Kasumi-1 (cell line): ENCODE measurements at regions not wholly inside any gene's neighbourhood (a gene's known extent, or its start where the extent isn't known, plus 50 kb on each side); places are given as distances from the start of the nearest gene placed in this dataset.

Source experiments
- DNase-seq, 2 experiments: peaks; one replicate each; lab custom pipeline; 2025; lab: John Stamatoyannopoulos, UW

DNA sequence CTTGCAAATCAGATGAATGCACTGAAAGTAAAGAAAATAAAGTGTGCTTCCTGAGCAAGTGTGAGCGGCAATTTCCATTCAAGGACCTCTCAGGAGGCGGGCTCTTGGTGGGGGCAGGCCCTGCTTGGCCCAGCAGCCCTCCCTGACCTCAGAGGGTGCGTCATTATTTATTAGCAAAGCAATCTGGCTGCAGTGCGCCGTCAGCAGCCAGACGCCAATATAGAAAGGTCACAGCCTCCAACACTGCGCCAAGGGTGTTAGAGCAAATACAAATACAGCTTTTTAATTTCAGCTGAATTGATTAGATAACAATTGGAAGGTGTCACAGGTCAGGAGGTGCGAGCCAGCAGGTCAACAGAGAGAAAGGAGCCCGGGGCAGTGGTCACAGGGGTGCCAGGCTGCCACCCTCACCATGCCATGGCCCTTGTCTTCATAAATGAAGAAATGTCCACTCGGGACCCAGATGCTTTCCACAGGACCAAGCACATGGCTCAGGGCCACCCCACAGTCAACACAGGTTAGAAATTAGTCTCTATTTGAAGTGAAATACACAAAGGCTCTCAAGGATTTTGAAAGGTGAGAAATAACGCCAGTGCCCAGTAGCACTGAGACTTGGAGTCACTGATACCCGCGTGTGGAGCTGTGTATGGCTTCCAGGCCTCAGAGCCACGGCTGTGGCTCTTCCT is 309.8 kb downstream of the IRX2 start:
- no peak for DNase-seq

DNA sequence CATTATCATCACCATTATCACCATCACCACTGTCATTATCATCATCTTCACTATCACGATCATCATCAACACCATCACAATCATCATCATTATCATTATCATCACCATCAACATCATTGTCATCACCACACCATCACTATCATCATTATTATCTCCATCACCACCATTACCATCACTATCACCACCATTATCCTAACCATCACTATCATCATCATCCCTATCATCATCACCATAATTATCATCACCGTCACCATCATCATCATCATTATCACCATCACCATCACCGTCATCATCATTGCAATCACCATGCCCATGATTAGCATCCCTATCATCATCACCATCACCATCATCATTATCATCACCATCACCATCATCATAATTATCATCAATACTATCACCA is 311.9 kb downstream of the IRX2 start:
- no peak for DNase-seq

DNA sequence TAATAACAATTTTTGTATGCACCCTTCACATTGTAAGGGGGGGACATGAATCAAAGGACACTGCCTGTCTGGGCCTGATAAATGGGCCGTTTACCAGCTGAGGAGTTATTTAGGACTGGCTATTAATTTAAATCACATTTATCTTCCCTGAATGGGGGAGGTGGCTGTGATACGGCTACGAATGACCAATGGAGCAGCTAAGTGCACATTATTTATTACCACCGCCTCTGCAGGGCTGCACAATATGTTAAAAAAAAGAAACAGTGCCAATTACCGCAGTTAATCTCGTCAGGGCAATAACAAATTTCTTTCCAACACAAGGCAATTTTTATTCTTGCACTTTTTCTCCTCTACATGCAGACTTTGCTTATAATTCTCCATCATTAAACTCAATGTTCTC is 318.4 kb downstream of the IRX2 start:
- DNase-seq: no peak

DNA sequence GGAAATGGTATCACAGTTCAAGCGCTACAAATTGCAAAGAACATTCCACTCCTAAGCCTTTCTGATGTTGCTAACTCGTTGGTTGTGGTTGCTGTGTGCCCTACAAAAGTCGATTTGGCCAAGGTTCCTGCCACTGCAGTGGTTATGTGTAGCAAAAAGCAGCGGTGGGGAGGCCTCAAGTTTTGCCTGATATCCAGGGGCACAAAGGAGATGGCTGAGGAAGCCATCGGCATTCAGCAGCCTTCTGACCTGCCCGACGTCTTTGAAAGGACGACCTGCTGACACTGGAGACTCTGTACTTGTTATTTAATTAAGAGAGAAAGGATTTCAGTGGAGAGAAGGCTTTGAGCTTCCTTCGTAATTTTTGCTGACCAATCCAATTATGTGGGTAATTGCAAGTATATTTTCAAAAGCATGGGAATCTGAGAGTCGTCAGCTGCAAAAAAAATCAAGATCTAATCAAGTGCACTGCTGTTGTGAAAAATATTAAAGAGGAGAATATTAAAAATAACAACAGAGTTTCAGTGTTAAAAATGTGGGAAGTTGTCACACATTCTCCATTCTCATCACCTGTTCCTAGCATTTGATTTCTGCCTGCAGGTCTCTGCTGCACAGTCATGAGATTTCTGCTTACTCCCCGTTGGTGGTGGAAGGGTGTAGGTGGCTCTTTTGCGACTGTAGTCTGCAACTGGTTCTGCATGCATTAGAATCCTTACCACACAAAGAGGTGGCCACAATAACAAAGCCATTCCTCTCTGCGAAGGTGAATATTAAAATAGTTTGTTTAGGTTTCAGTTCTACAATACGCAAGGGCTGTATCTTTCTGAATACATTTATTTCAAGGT is 319.2 kb downstream of the IRX2 start:
- DNase-seq: no peak

DNA sequence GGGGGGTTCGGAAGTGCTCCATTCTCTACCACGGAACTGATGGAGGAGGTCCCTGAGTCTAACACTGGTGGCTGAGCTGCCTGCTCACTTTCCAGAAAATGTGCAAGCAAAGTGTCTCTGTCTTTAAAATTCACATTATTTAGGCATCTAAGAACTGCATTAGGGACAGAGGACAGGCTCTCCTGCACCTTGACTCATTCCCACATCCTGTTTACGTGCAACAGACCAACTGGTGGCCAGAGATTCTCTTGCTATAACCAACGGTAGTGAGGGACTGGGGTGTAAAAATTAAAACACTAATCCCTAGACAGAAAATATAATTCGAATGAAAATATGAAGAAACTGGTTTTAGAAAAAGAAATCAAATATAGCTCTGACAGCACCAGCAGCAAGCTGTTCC is 320.9 kb downstream of the IRX2 start:
- DNase-seq: peak in 1 of 2 experiments; percentile 89

DNA sequence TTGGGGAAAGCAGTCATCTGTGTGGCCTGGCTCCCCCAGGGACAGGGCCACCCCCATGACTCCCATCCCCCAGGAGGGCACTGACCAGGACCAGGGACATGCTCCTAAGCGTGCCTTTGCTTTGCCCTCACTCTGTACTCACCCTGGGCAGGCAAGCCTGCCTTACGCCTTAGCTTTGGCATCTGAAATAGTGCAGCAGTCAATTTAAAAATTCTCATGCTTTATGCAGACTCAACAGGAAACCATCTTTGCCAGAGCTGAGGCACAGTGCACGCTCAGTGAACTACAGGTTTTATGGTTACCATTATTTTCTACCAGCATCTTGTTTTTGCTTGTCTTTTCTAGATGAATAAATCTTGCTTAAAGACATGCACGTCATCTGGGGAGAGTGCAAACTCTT is 323.5 kb downstream of the IRX2 start:
- no peak for DNase-seq

DNA sequence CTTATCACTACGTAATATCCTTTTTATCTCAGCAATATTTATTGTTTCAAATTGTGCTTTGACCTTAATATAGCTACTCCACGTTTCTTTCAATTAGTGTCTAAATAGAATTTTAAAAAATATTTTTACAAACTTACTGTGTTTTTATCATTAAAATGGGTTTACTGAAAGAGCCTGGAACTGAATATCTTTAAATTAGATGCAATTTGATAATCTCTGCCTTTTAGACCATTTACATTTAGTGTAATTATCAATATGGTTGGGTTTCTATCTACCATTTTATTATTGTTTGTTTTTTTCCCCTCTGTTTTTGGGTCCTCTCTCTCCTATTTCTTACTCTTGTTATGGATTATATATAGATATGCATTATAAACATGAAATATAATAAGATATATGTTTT is 327.8 kb downstream of the IRX2 start:
- DNase-seq: no peak

DNA sequence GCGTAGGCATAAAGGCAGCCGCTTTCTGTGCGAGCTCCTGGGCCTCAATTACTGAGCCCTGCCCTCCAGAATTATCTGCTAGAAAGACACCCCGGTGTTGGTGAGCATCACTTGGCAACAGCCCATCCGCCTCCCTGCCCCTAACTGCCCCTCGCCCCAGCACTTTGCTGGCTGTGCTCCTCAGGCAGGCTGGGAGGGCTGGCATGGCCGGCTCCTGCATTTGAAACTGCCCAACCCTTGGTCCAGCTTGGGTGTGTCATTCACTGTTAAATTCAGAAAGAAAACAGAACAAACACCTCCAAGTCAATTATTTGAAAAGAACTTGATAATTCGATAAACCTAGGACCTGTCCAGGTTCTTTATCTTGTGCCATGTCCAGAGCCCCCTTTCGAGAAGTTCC is 334.2 kb downstream of the IRX2 start:
- no peak for DNase-seq

DNA sequence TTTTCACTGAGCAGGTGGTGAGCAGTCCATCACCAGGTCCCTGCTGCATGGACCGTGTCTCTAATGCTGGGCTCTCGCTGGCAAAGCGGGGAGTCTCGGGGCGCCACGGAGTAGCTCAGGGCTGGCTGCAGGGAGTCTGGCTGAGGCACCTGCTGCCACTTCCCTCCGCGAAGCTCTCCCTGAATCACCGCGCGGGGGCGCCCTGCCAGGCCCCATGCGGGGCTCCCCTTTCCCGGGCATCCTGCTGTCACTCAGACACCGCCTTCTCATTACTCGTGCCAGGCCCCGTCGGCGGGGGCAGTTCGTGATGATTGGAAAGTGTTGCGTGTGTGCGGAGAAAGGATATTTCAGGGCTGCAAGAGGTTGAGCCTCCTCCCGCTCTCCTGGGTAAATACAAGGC is 335.8 kb downstream of the IRX2 start:
- no peak for DNase-seq

DNA sequence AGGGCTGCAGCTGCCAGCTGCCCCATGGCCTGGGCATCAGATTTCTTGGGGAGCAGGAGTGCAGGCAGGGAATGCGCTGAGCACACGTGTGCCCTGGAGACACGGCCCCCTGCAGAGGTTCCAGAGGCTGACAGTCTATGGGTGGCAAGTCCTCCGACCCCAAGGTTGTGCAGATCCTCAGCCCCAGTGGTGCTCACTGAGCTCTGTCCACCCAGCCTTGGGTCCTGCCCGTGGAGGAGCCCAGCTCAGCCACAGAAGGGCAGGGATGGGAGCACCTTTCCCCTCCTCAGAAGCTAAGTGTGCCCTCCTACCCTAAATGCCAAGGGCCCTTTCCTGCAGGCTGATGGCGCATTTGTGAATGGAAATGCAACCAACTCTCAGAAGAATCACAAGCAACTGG is 341.0 kb downstream of the IRX2 start:
- no peak for DNase-seq

DNA sequence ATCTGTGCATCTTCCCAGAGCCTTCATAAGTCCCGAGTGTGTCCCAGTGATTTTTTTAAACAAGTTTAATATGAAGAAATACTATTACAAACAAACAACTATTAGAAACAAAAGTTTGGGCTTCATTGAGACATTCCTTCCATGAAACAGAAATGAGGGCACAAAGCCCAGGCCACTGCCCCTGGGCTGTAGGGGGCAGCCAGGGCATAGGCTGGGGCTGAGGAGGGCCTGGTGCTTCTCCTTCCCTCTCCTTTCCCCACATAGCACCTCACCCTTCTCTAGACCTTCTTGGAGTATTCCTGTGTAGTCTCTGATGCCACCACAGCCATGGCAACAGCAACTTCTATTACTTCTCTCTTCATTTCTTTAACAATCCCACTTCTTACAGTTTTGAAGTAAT is 348.2 kb downstream of the IRX2 start:
- no peak for DNase-seq

DNA sequence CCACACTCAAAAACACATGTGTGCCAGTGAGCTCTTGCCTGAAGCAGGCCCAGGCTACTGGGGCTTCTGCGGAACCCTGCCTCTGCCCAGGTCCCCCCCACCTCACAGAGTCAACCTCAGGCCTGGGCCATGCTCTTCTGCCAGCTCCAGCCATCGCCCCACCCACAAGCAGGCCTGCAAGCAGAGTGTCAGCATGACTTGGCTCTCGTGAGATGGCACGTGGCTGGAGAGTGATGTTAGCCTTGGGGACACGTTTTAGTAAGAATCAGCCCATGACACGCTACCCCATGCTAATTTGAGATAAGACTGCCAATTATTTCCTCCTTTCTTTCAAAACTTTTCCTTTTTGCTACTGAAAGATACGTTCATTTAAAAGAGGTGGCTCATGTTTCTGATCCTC is 351.7 kb downstream of the IRX2 start:
- no peak for DNase-seq

DNA sequence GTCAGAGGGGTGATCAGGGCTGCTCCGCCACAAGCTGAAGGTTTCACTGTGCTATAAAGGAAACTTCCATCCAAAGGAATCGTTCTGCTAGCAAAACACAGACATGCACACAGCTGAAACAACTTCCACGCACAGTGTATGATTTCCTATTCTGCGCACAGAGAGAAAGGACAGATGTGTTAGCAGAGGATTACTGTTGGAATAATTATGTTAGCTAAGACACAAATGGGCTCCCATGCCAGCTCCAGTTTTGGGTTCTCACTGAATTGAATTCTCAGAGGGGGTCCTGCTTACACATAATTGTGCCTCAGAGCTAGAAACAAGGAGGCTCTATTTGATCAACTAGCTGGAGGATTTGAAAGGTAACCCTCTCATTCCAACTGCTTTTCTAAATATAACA is 352.4 kb downstream of the IRX2 start:
- DNase-seq: no peak

DNA sequence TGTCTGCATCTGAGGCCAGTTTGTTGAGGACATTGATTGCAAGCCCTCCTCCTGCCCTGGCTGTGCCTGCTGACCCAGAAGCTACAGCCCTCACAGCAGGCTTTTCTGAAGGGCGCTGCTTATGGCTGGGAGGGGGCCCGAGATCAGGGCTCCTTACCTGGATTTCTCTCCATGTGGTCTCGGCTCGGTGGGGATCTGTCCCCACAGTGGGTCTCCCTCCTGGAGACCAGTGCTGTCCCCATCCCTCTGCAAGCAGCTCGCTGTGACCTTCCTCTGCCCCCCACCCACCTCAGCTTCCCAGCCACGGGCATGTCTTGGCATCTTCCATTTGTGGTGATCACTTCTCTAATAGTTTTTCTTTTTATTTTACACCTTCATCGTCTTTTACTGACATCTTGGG is 357.9 kb downstream of the IRX2 start:
- no peak for DNase-seq

DNA sequence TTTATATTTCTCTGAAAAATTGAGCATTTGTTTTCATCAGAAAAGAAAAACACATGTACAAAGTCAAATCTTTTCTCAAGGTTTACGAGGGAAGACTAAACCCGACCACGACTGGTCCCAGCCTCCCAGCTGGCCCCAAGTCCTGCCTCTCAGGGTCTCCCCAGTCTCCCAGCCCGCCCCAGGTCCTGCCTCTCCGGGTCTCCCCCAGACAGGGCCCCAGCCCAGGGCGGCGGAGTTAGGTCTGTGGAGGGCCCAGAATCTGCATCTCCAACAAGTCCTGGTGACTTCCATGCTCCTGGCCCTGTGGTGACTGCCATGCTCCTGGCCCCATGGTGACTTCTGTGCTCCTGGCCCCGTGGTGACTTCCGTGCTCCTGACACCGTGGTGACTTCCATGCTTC is 359.9 kb downstream of the IRX2 start:
- no peak for DNase-seq

DNA sequence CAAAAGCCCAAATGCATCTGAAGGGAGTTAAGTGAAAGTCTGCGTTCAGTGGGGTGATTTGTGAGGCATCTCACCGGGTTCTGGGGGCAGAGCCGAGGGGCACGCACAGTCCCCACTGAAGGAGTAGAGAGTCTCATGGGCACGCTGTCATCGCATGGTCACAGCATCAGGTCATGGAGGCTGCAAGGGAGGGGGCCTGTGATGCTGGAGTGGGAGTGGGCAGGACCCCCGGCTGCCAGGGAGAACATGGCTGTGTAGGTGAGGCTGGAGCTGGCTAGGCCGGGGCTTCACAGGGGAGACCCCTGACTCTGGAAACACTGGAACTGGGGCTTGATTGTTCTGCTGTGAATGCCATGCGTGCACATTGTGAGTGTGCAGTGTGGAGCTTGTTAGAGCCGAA is 360.5 kb downstream of the IRX2 start:
- no peak for DNase-seq

DNA sequence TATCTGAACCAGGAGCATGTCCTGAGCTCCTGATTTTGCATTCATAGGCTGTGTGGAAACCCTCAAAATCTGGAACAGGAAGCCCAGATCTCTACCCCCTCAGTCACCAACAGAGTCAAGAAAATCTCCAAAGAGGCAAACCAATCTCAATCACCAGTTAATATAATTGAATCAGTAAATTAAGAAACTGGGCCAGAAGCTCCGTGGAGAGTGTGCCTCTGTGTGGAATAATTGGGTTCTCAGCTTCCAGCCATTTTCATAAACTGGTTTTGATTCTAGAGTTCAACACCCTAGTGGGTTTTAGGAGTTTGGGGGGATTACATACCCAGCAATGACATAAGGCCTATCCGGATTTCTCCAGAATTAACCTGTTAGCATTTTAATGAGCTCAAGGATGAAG is 362.9 kb downstream of the IRX2 start:
- no peak for DNase-seq

DNA sequence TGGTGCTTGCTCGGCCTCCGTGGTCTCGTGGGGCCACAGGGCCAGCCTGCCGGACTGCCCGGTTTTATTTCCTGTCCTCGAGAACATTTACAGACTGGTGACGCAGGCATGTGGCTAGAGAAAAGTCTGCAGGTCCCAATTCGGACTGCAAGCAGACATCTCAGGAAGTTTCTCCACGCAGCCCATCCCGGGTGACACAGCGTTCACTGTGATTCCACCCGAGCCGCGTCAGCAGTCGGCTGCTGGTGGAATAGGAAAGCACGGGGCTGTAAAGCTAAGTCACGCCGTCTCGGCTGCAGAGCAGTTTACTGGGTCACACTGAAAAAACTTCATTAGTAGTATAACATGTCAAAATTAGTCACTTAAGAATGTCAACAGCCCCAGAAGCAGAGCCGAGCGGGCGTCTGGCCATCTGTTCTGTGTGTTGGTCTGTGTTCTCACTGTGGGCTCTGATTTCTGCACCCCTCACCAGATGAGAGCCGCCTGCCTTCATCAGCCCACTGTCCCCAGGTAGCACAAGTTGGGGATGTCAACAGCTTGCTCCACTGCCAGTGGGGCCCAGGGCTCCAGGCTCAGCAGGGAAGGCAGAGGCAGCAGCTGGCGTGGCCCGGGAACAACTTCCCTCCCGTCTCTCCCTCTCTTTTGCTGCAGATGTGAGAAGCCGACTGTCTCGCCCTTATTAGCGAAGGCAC is 363.7 kb downstream of the IRX2 start:
- DNase-seq: no peak

DNA sequence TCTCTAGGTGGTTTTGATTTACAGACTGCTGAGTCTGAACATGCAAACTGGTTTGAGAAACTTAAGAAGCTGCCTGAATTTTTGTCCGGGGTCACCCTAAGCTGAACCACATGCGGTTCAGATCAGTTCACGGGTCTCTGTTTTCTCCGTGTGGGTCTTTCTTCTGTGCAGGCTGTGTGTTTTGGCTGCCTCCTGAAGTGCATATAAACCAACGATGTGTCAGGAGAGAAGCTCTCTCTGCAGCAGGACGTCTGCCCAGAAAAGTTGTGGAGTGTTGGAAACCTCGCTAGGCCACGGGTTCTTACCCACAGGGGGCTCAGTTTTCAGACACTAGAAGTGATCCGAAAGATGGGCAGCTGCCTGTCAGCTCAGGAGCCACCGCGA is 364.2 kb downstream of the IRX2 start:
- DNase-seq: no peak

DNA sequence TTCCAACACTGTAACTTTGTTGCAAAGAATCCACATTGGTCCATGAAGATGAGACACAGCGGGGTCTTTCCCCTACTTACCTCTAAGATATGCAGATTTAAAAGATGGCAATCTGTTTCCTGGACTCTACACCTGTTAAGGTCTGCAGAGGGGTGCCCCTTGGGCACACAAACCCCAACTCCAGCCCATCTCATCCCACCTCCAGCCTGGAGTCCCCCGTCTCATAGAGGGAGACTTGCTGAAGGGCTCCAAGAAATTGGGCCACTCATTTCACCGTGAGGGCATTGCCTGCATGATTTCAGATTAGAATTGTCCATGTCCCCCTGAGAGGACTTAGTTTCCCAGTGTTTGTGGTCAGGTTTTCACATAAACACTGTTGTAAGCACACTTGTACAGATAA is 365.7 kb downstream of the IRX2 start:
- DNase-seq: no peak

DNA sequence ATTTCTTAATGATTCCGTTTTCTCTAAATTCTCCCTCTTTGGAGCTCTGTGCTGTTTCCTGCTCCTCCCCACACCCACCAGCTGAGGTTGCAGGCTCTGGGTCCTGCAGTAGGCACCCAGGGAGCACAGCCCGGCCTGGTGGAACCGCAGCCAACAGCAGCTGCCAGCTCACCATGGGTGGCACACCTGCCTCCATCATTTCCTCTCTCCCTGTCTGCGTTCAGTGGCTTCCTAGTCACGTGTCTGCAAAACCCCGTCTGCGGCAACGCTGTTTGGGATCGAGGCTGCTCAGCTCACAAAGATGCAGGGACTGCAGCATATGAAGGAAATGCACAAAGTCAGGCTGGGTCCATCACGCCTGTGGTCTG is 367.8 kb downstream of the IRX2 start:
- no peak for DNase-seq

DNA sequence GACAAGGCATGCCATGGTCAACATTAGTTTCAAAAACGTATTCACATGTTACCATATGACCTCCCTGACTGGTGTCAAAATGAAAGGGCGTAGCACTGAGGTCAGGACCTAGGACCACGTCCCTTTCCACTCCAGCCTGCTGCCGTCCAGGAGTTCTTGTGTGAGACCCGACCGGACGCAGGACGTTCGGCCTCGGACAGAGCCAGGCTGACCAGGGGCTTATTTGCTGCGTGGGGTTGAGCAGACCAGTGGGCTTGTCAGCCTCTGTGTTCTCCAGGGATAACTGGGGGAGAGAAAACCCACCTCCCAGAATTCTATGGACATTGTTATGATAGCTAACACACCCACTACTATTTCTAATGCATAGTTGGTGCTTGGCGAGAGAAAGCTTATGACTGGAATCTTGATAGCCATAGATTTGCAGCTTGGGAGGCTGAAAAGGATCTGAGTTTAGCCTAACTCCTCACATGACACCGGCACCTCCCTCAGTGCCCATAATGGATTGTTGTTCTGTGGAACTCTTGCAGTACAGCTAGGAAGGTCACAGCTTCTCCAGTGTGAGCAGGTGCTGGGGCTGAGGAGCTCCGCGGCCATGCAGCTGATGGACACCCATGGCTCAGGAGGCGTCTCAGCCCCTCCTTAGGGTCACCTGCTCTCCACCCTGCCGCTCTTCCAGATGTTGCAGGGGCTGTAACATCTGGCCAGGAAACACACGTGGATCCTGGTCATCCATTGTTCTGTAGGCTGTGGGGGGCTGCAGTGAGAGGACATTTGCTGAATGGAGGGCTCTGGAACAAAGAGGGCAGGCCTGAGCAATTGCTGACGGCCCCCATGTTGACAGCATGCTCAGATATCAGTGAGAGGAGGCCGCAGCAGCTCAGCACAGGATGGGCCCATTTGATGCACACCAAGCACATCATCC is 368.4 kb downstream of the IRX2 start:
- DNase-seq: no peak
